ENCODE measurements at regions not wholly inside any gene's neighbourhood (a gene's known extent, or its start where the extent isn't known, plus 50 kb on each side); places are given as distances from the start of the nearest gene placed in this dataset.
"Not testable (repeated sequence)": the region's sequence is repeated elsewhere in the genome, so short reads cannot be mapped to it uniquely, and the experiment has no call there.

- DNase-seq (no peak), ATAC-seq (ENCODE audit: low read depth) (peak; percentile 79)
- Histone ChIP-seq H4K20me1 (ENCODE audit: insufficient read depth, low read length) (no peaks in the 10 kb centered on the region), H2AFZ (replicated peaks; ENCODE audit: low read length, poor library complexity) (no peak overlapping the region), H2AK5ac (ENCODE audit: low read depth, low read length) (no peak overlapping the region), H3K79me1 (ENCODE audit: low read depth in 1 of 2, low read length in 2 of 2) (no peaks in the 10 kb centered on the region), H3K4ac (ENCODE audit: low read depth, low read length) (no peak overlapping the region), H3K9me1 (ENCODE audit: insufficient read depth, low read length) (peaks cover 3% of the 10 kb centered on the region), H3K27me3 (ENCODE audit: control insufficient read depth, insufficient read depth, low read length) (peaks cover 2% of the 10 kb centered on the region; the same call in 1 of the 2 replicates), H2BK20ac (ENCODE audit: low read depth, low read length) (no peak overlapping the region), H2BK120ac (ENCODE audit: low read depth, low read length) (no peak overlapping the region), H3K4me1 (ENCODE audit: control insufficient read depth, insufficient read depth, low read length) (peaks cover 5% of the 10 kb centered on the region), H4K91ac (ENCODE audit: insufficient read depth, low read depth, low read length) (no peak overlapping the region), H3K23ac (ENCODE audit: low read depth, low read length) (no peak overlapping the region), H2BK5ac (ENCODE audit: low read depth, low read length, poor library complexity, severe bottlenecking) (no peak overlapping the region), H3K14ac (replicated peaks; ENCODE audit: low read depth, low read length) (no peak overlapping the region), H3K4me3 (ENCODE audit: insufficient read depth, low read depth, low read length) (no peak overlapping the region), H3K9ac (ENCODE audit: low read depth, low read length) (no peak overlapping the region), H4K8ac (ENCODE audit: low read depth in 2 of 2, low read length in 2 of 2) (no peak overlapping the region), H3K36me3 (ENCODE audit: control insufficient read depth, insufficient read depth, low read length) (no peaks in the 10 kb centered on the region), H3K18ac (ENCODE audit: low read depth, low read length) (peak overlapping the region; percentile 74), H3K4me2 (ENCODE audit: low read depth, low read length) (0 out of 2 replicates have a peak overlapping the region, but pooled peaks have one; percentile 19), H3K56ac (ENCODE audit: extremely low read depth, insufficient read depth, low read length) (no peak overlapping the region), H4K5ac (ENCODE audit: low read depth, low read length) (peak overlapping the region; percentile 72; the same call in 1 of the 2 replicates), H2AK9ac (replicated peaks; ENCODE audit: low read depth, low read length, poor library complexity) (no peak overlapping the region), H3K27ac (ENCODE audit: insufficient read depth, low read length) (peak overlapping the region; percentile 78; the same call in 1 of the 2 replicates), H3K9me3 (ENCODE audit: control insufficient read depth, insufficient read depth, low read length) (no peaks in the 10 kb centered on the region), H2BK15ac (ENCODE audit: low read depth, low read length) (no peak overlapping the region)
- TF ChIP-seq RCOR1 (IDR thresholded peaks at IDR 0.05; ENCODE audit: insufficient replicate concordance, low read length), result no peak
- no peak for TF ChIP-seq POLR2A (IDR thresholded peaks at IDR 0.05; ENCODE audit: low read depth, low read length)
- TF ChIP-seq ELK1 (IDR thresholded peaks at IDR 0.05; ENCODE audit: borderline replicate concordance, low read depth, low read length), result no peak
- POLR2A ChIA-PET (ENCODE audit: unreplicated experiment), result no interaction called here
- in situ Hi-C loops (cut with MboI; ENCODE audit: low sequenced_read_pairs) (no loop called here), intact Hi-C loops (cut with micrococcal nuclease) (no loop called here), dilution Hi-C loops (cut with HindIII; ENCODE audit: low sequenced_read_pairs, unreplicated experiment) (no loop called here)
- BruUV-seq (replicated peaks), result no TSS peak
- WGBS, 2 experiments (ENCODE audit: extremely low coverage in 2 of 2, insufficient read length in 1 of 2), result no CpG with 5 or more reads among the region's 1 CpG
- CTCF ChIA-PET, result no interaction called here
Observed at GRCh38 chr6:11469684-11470083, 67.9 kb upstream of the TMEM170B start.

- H4K91ac ChIP-seq (ENCODE audit: insufficient read depth, low read depth, low read length); H3K27ac ChIP-seq (ENCODE audit: insufficient read depth, low read length); H3K18ac ChIP-seq (ENCODE audit: low read depth, low read length); H4K20me1 ChIP-seq (ENCODE audit: insufficient read depth, low read length); H3K4me1 ChIP-seq (ENCODE audit: control insufficient read depth, insufficient read depth, low read length); H2BK5ac ChIP-seq (ENCODE audit: low read depth, low read length, poor library complexity, severe bottlenecking); H4K5ac ChIP-seq (ENCODE audit: low read depth, low read length); H3K4me3 ChIP-seq (ENCODE audit: insufficient read depth, low read depth, low read length); POLR2A ChIA-PET (ENCODE audit: unreplicated experiment); H3K9ac ChIP-seq (ENCODE audit: low read depth, low read length); DNase-seq; H2AFZ ChIP-seq (replicated peaks; ENCODE audit: low read length, poor library complexity); H2BK120ac ChIP-seq (ENCODE audit: low read depth, low read length); H3K27me3 ChIP-seq (ENCODE audit: control insufficient read depth, insufficient read depth, low read length); intact Hi-C loops (cut with micrococcal nuclease); H2BK15ac ChIP-seq (ENCODE audit: low read depth, low read length); H3K9me3 ChIP-seq (ENCODE audit: control insufficient read depth, insufficient read depth, low read length); H3K56ac ChIP-seq (ENCODE audit: extremely low read depth, insufficient read depth, low read length); in situ Hi-C loops (cut with MboI; ENCODE audit: low sequenced_read_pairs); H3K4me2 ChIP-seq (ENCODE audit: low read depth, low read length); H3K79me1 ChIP-seq (ENCODE audit: low read depth in 1 of 2, low read length in 2 of 2); H3K4ac ChIP-seq (ENCODE audit: low read depth, low read length); H3K9me1 ChIP-seq (ENCODE audit: insufficient read depth, low read length); H3K23ac ChIP-seq (ENCODE audit: low read depth, low read length); H2BK20ac ChIP-seq (ENCODE audit: low read depth, low read length); H2AK9ac ChIP-seq (replicated peaks; ENCODE audit: low read depth, low read length, poor library complexity); H2AK5ac ChIP-seq (ENCODE audit: low read depth, low read length); H3K36me3 ChIP-seq (ENCODE audit: control insufficient read depth, insufficient read depth, low read length); CTCF ChIA-PET; BruUV-seq (replicated peaks); H4K8ac ChIP-seq (ENCODE audit: low read depth in 2 of 2, low read length in 2 of 2); H3K14ac ChIP-seq (replicated peaks; ENCODE audit: low read depth, low read length); dilution Hi-C loops (cut with HindIII; ENCODE audit: low sequenced_read_pairs, unreplicated experiment); ATAC-seq (ENCODE audit: low read depth): not testable (repeated sequence)
- 75% methylated on average over 2 of the region's 4 CpGs; no CpG with 5 or more reads in 1 of the 2 experiments for WGBS, 2 experiments (ENCODE audit: extremely low coverage in 2 of 2, insufficient read length in 1 of 2)
Observed at GRCh38 chr6:11468271-11468670, 69.3 kb upstream of the TMEM170B start.
